D341Med (cell line): ENCODE measurements at regions not wholly inside any gene's neighbourhood (a gene's known extent, or its start where the extent isn't known, plus 50 kb on each side); places are given as distances from the start of the nearest gene placed in this dataset.

Source experiments
- DNase-seq: peaks from one replicate; pipeline ENCODE4 v3.0.0; 2012; ENCODE audit warnings: low spot score

DNA sequence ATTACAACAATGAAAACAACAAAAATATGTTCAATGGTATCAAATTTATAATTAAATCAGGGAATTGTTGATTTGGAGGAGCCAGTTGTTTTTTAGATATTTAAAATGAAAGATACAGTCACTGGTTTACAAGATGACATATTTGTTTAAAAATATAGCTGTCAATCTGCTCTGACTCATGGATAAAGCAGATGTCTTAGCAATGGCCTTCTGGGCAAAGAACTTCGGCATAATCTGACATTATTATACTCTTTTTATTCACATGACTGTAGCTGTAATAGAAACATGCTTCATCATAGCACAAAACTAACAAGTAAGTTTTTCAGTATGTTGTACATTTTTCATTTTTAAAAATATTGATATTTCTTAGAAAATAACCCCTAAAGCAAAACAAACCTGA is 267.4 kb downstream of the CENPW start:
- DNase-seq: no peak

DNA sequence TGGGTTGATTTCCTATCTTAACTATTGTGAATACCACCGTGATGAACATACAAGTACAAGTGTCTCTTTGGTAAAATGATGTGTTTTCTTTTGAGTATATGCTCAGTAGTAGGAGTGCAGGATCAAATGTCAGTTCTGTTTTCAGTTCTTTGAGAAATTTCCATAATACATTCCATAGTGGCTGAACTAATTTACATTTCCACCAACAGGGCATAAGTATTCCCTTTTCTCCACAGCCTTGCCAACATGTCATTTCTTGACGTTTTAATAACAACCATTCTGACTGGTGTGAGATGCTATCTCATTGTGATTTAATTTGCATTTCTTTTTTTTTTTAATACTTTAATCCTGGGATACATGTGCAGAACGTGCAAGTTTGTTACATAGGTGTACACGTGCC is 268.8 kb downstream of the CENPW start:
- no peak for DNase-seq

DNA sequence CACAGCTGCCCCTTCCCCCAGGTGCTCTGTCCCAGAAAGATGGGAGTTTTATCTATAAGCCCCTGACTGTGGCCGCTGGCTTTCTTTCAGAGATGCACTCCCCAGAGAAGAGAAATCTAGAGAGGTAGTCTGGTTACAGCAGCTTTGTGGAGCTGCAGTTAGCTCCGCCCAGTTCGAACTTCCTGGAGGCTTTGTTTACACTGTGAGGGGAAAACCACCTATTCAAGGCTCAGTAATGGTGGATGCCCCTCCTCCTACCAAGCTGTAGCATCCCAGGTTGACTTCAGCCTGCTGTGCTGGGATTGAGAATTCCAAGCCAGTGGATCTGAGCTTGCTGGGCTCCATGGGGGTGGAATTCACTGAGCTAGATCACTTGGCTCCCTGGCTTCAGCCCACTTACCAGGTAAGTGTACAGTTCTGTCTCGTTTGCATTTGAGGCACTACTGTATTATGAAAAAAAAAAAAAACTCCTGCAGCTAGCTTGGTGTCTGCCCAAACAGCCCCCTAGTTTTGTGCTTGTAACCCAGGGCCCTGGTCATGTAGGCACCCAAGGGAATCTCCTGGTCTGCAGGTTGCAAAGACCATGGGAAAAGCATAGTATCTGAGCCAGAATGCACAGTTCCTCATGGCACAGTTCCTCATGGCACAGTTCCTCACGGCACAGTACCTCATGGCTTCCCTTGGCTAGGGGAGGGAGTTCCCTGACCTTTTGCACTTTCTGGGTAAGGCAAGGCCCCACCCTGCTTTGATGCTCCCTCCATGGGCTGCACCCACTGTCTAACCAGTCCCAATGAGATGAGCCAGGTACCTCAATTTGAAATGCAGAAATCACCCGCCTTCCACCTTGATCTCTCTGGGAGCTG is 275.0 kb downstream of the CENPW start:
- no peak for DNase-seq

DNA sequence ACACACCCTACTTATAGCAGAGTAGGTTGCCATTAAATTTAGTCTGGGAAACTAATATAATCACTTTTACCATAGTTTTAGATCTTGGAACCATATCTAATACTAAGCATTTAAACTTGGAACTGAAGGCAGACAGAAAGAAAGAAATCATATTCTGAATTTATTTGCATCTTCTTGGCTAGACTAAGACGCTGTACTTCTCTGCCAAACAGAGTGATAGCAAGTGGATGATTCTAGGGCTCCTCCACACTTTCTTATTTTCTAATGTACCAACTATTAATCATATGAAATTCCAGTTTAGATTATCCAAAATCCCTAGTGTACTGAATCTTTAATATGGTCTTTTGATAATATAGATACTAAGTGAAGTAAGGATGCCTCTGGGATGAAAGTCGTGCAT is 277.0 kb downstream of the CENPW start:
- DNase-seq: no peak

DNA sequence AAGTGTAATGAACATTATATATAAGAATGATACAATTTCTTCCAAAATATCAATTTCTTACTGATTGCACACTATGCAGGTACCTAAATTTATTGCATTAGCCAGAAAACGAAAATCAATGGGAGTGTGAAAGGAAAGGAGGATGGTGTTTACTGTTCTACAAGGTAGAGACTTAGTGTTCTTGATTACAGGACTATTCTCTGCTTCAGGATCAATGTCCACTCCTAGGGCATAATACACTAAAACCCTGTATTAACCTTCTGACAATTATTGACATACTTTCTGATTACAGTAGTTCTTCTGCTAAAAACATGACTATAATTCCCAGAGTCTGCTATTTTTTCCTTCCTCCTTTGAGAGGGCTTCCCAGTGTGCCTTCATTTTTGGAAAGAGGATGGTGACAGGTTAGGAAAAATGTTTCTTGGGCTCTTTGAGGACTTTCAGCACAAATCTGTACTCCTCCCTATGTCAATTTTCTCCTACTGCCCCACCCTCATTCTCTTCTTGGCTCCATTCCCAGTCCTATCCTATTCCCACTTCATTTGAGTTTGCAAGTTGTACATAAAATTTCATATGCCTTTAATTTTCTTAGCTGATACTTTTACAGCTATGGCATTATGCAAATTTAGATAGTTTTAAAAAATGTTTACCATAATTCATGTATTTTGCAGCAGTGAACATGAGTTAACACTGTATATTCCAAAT is 278.9 kb downstream of the CENPW start:
- DNase-seq: no peak

DNA sequence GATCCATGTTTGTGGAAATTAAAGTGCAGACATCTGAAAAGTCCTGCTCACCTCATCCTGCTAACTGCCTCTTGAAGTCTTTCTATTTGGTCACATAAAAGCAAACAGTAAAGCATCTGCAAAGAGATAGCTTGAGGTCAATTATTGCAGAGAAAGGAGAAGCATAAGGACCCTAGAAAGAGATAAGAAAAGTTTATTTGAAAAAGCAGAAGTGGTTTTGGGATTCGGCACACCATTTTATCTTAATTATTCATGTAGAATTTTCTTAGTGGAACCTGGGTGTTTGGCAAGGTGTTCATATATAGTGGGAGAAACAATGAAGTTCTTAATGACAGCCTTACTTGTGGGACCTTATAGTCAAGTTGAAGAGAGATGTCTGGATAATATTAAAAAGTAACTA is 280.8 kb downstream of the CENPW start:
- no peak for DNase-seq

DNA sequence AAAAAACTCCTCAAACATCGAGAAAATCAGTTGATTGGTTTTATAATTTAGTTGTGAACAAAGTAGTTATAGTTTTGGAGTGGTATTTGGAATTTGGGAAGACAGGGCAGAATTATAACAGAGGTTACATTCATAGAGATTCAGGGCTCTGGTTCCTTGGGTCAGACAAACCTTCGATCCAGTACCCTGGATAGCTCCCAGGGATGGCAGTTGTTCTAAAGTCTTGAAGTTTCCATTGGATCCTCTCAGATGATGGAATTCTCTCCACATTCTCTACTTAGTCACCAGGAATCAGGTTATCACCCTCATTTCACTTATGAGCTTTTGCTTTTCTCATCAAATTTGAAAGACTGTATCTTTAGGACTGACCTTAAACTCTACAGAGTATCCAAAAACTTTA is 285.1 kb downstream of the CENPW start:
- DNase-seq: no peak

DNA sequence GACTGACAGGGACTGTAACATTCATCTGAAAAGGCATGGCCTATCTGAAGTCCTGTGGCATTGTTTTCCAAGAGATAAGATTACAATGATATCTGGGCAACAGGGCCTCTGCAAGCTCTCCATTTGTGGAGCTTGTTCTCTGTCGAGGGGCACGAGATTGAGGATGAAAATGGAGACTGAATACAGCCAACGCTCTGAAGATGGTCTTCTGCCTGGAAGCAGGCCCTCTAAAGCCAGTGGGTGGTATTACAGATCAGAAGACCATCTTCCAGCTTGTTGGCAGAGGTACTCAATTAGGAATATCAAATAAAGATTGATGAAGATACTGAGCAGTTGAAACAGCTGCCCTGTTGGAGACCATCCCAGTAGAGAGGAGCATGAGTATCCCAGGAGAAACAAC is 288.2 kb downstream of the CENPW start:
- no peak for DNase-seq

DNA sequence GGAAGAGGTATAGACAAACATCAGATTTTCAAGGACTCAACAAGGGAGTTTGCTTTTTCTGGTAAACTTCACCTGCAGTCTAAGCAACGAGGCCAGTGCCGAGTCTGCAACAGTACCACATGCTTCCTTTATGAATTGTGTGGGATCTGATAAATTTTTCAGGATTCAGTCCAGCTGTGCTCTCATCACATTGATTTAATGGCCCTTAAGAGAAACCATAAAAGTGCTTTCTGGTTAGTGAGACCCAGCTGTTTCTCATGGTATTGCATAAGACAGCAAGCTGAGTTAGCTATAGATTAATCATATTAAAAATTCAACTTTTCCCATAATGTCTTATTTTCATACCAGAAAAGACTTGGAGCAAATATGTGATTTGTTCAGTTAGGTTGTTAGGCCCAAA is 291.4 kb downstream of the CENPW start:
- DNase-seq: no peak

DNA sequence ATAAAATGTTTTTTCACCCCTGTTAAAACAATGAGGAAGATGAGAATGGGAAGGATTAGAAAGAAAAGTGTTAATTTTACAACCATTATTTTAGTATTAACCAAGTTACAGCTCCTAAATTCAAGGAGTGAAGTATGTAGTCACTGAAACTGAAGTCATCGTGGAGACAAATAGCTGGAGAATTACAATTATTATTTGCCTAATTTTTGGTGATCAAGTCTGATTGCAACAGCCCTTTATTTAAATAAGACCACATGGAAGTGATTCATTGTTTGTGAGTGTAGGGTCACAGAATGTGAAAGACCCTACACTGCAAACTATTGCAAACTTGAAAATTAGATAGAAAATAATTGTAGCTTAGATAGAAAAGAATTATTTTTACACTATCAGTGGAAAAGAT is 292.4 kb downstream of the CENPW start:
- no peak for DNase-seq

DNA sequence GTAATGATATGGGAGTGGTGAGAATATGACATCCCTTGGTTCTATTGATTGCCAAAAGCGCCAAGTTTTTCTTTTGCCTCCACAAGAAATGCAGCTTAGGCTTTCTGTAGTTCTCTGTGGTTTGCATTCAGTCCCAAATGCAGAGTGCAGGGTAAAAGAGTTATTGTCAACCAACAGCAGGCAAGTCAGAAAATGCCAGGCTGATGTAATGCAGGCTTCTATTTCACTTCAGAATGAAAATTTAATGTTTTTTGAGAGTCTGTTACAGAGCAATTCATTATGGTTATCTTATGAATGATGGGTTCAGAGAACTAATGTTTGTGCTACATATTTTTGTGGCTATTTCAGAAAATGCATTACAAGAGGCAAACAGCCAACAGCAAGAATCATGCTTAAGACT is 293.5 kb downstream of the CENPW start:
- no peak for DNase-seq

DNA sequence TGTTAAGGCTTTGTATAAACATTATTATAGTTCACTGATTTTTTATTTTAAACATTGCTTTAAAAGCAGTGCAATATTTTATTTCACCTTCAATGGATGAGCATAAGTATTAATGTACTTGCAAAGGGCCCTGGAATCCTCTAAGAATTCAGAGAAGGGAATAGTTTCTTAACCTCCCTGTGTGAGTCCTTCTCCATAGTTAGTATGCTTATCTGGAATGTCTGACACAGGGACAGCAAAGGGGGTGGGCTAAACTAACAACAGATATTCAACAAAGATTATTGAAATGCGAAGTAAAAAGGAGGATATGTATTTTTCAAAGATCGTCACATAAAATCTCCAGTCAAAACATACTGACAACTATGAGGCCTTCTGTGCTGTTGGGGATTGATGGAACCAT is 300.4 kb downstream of the CENPW start:
- no peak for DNase-seq

DNA sequence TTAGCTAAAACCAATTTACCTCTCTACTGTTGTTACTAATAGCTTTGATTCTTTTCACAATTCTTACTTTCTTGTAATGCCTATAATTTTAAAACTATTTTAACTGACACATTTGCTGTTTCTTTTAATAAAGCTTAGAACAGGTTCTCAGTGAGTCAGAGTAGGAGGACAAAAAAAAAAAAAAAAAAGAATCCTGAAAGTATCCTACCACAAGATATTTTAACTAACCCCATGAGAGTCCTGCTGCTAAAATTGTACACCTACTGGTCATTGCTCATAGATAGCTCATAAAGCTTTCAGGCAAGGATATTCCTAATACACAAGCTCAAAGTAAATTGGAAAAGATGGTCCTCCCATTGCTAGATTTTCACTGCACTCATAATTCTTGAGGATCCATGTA is 301.0 kb downstream of the CENPW start:
- DNase-seq: no peak

DNA sequence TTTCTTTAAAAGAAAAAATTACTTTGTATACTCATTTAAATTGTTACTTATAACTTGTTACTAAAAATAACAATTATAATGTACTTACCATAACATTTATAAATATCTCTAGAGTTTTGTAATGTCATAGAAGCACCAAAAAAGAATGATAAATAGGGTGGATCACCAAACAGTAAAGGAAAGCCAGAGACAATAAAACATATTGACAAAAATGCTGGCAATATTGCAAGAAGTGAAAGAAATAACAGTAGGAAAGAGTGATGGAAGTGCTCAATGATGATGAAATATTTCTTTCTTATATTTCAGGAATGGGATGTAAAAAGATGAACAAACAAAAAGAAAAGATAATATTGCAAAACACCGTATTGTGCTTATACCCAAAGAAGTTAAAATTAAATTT is 301.7 kb downstream of the CENPW start:
- no peak for DNase-seq

DNA sequence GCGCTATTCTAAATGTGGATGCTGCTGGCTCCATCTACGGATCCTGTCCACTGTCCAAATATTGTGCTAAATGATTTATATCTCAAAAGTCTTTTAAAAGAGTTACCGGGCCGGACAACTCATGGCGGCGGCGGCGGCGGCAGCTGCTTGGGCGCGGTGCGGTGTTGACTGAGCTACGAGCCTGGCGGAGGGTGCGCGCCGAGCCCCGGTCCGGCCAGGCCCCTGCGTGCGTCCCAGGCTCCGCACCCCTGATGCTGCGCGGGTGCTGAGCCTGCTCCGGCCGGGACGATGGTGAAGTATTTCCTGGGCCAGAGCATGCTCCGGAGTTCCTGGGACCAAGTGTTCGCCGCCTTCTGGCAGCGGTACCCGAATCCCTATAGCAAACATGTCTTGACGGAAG is 303.4 kb downstream of the CENPW start:
- no peak for DNase-seq

DNA sequence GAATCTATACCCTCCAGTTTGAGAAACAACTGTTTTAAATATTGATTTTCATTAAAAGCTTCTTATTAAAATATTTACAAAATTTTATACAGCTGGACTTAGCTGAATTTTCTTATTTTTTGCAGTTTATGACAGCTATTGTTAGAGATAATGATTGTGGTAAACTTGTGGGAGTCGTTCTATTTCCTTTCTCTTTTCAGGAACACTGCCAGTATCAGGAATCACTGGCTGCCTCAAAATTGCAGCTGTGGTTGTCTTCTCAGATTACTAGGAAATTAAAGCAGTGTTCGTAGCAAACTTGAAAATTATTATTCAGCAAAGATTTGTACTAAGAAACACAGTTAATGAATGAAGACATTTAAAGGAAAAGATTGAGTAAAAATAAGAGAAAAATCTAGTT is 311.0 kb downstream of the CENPW start:
- DNase-seq: no peak

DNA sequence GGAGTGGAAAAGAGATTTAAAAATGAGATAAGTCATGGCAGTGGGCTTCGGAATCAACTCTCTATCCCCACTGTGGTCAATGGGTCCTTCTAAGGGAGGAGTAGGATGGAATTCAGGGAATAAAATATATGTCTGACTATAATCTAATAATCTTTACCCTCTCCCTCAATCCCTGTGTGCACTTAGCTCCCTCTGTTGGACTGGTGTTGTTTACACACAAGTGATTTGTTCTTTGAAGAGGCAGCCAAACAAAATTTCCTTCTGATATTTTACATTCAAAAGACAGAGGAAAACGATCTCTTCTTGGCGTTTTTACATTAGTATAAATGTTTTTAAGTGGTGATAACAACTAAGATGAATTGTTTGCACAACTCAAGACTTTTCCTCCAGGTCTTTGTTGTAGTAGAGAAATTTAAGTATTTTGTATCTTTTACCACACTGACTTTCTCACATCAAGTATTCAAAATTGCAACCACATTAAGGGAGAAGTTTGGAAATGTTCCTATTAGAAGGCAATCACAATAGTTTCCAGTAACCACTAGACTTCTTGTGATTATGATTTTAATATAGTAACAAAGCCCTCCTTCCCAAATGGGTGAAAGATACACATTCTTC is 317.8 kb downstream of the CENPW start:
- DNase-seq: peak; percentile 45

DNA sequence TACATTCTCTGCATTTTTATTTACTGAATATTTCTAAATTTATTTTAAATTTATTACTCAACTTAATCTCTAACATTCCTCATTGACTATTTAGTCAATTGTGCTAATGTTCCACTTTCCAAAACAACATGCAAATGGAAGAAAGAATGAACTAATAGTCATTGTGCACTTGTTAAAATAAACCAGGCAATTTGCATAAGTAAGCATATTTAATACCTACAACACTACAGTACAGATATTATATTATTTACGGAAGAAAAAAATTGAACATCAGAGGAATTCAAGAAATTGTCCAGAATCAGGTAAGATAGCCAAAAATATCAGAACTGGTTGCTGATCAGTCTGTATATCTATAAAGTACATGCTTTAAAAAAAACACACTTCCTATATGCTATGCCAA is 320.5 kb downstream of the CENPW start:
- DNase-seq: no peak

DNA sequence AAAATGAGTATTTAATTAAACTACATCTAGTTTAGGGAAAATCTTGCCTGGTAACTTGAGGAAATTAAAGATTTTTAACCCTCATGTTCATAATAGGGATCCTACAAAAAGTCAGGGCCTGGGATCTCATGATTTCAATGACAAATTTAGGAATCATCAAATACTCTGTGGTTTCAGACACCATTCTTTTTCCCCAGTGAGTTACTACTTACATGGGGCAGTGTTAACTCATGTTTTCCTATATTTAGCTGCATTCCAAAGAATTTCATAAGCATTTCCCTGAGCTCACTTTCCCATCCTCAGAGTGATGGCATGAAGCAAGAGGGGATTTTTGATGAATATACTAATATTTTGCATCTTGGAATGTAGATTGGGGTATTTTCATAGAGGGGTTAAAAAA is 321.7 kb downstream of the CENPW start:
- no peak for DNase-seq

DNA sequence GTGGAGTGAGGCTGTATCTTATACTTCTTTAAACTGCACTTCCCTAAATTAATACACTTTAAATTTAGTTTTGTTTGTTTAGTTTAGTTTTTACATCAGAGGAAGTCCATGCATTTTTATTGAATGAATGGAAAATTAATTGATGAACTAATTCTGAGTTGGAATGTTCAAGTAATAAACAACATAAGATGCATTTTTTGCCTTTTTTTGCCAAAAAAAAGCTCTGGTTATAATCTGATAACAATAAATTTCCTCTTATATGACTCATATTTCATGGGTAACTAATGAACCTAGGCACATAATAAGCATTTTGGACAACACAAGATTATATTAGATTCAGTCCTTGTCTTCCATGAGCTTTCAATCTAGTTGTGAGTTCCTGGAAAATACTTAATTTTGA is 323.1 kb downstream of the CENPW start:
- DNase-seq: no peak

DNA sequence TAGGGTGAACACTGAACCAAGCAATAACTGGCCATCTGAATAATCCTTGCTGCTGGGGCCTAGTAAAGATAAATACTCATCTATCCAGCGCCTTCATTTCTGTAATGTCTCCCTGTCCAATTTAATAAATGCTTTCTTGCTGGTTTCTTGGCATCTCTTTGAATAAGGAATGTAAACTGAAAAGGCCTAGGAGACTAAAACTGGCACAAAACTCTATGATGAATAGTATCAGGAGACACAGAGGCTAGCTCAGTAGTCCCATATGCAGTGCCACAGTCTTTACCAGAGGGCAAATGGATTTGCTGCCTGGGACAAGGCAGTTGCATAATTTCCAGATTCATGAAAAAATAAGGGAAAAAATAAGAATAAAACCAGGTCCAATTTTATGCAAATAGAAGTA is 324.4 kb downstream of the CENPW start:
- no peak for DNase-seq

DNA sequence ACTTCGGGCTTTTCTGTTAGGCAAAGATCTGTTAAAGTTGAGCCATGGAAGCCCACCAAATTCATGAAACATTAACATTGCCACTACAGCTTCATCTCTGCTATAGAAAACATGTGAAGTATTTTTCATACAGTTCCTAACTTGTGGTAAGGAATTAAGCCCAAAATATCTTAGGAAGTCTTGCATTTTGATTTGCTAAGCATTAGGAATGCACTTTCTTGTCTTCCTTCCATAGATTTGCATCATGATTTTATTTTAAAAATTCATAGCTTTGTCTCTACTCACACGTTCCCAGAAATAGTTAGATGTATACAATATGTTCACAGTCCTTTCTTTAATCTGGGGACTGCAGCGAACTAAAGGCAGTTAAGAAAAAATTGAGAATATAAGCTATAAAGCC is 325.6 kb downstream of the CENPW start:
- DNase-seq: no peak

DNA sequence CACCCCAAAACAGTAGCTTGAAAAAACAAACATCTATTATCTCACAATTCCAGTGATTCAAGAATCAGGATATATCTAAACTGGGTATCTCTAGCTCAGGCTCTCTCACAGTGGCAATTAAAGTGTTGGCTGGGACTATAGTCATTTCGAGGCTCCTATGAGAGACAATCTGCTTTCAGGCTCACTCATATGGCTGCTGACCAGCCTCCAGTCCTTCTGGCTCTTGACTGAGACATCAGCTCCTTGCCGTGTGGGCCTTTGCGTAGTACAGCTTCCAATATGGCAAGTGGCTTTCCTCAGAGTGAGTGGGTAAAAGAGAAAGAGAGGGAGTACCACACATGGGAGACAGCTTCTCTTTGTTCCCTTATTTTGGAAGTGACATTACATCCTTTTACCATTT is 327.2 kb downstream of the CENPW start:
- no peak for DNase-seq
